ENCODE measurements at regions not wholly inside any gene's neighbourhood (a gene's known extent, or its start where the extent isn't known, plus 50 kb on each side); places are given as distances from the start of the nearest gene placed in this dataset.

DNA sequence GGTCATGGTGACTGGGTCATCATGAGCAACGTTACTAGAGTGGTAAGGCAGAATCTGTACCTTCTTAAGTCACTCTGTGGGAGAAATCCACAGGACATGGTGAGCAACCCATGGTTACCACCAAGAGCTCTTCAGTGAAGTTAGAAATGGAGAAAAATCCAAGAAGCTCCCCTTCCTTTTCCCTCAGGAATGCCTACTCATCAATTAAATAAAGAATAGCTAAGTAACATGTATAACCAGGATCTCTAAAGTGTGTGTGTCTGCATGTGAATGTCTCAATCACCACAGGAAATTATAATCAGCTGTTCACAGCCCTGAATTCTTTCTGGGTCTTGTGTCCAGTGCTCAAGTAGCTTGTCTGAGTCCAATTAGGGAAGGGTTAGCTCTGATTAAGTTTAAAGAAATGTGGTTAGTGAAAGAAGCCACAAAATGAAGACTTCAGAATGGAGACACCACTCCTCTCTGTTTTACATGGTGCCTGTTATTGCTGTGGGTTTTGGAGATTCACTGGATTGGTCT is 73.2 kb downstream of the SEM1 start:
- H2AFZ ChIP-seq (ENCODE audit: low read length), result no peak overlapping the region
- H3K9me3 ChIP-seq (ENCODE audit: control insufficient read depth, low read depth, low read length), result no peaks in the 10 kb centered on the region
- Mint-ChIP-seq H3K4me3 (no peak overlapping the region), H3K9me3 (no peaks in the 10 kb centered on the region), H3K27ac (no peak overlapping the region), H3K36me3 (ENCODE audit: insufficient read depth in 1 of 3, low read depth in 3 of 3) (no peaks in the 10 kb centered on the region), H3K4me1 (no peaks in the 10 kb centered on the region), H3K27me3 (ENCODE audit: low read depth) (peaks cover 2% of the 10 kb centered on the region; the same call in 1 of the 2 replicates)
- no peak overlapping the region for H3K23ac ChIP-seq (ENCODE audit: insufficient read length, low read depth, low read length)
- no peak overlapping the region for H3K9ac ChIP-seq (ENCODE audit: extremely low read depth, insufficient read length, low read length)
- H3K14ac ChIP-seq (ENCODE audit: insufficient read depth, low read length), result no peak overlapping the region
- H2AK5ac ChIP-seq (ENCODE audit: insufficient read length, low read length), result no peak overlapping the region
- no peak overlapping the region for H3T11ph ChIP-seq (ENCODE audit: low read length)
- no peak overlapping the region for H3K56ac ChIP-seq (ENCODE audit: insufficient read length, low read depth, low read length)
- H3K27me3 ChIP-seq (ENCODE audit: insufficient read depth, low read length), result no peaks in the 10 kb centered on the region
- no peak overlapping the region for H2BK12ac ChIP-seq (ENCODE audit: insufficient read length, low read depth, low read length)
- no peak overlapping the region for H3K4ac ChIP-seq (ENCODE audit: low read depth, low read length)
- H3K79me1 ChIP-seq (ENCODE audit: insufficient read depth, low read depth, low read length, poor library complexity, severe bottlenecking), result no peaks in the 10 kb centered on the region
- no peak overlapping the region for H3K27ac ChIP-seq (ENCODE audit: insufficient read length, low read depth, low read length)
- H4K8ac ChIP-seq (replicated peaks; ENCODE audit: insufficient read length, low read depth, low read length), result no peak overlapping the region
- no peak overlapping the region for H2BK20ac ChIP-seq (ENCODE audit: low read depth, low read length, poor library complexity, severe bottlenecking)
- H3K18ac ChIP-seq (ENCODE audit: insufficient read length, low read depth, low read length), result no peak overlapping the region
- H4K91ac ChIP-seq (ENCODE audit: insufficient read length, low read depth, low read length), result no peak overlapping the region
- H3K23me2 ChIP-seq (ENCODE audit: insufficient read length, low read depth, low read length, poor library complexity, severe bottlenecking), result no peaks in the 10 kb centered on the region
- no peak overlapping the region for H2BK15ac ChIP-seq (ENCODE audit: low read depth, low read length)
- no peaks in the 10 kb centered on the region for H3K4me1 ChIP-seq (ENCODE audit: insufficient read depth, low read length)
- H4K20me1 ChIP-seq (ENCODE audit: control insufficient read depth, insufficient read depth, insufficient read length), result no peaks in the 10 kb centered on the region
- H3K79me2 ChIP-seq (ENCODE audit: insufficient read depth, low read length), result no peaks in the 10 kb centered on the region
- H2BK5ac ChIP-seq (ENCODE audit: insufficient read length, low read length), result no peak overlapping the region
- no peak overlapping the region for H4K5ac ChIP-seq (ENCODE audit: insufficient read length, low read depth, low read length)
- no peak overlapping the region for H2BK120ac ChIP-seq (ENCODE audit: low read depth, low read length, poor library complexity, severe bottlenecking)
- no peak overlapping the region for H3K4me2 ChIP-seq (ENCODE audit: insufficient read depth, insufficient read length, low read length)
- TF ChIP-seq, protein P1, sequence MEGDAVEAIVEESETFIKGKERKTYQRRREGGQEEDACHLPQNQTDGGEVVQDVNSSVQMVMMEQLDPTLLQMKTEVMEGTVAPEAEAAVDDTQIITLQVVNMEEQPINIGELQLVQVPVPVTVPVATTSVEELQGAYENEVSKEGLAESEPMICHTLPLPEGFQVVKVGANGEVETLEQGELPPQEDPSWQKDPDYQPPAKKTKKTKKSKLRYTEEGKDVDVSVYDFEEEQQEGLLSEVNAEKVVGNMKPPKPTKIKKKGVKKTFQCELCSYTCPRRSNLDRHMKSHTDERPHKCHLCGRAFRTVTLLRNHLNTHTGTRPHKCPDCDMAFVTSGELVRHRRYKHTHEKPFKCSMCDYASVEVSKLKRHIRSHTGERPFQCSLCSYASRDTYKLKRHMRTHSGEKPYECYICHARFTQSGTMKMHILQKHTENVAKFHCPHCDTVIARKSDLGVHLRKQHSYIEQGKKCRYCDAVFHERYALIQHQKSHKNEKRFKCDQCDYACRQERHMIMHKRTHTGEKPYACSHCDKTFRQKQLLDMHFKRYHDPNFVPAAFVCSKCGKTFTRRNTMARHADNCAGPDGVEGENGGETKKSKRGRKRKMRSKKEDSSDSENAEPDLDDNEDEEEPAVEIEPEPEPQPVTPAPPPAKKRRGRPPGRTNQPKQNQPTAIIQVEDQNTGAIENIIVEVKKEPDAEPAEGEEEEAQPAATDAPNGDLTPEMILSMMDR (conservative IDR thresholded peaks at IDR 0.05), result no peak
- WGBS (ENCODE audit: extremely low coverage, insufficient read length, low lambda C conversion rate), result no CpG with 5 or more reads among the region's 1 CpG
- no peak for DNase-seq
